ENCODE measurements at regions not wholly inside any gene's neighbourhood (a gene's known extent, or its start where the extent isn't known, plus 50 kb on each side); places are given as distances from the start of the nearest gene placed in this dataset.
A peak's percentile ranks its signal among the peaks of the same experiment; 100 is the strongest.

GRCh38 chr3:145087038-145087437 is 1073.9 kb downstream of the PLOD2 start:
- Histone ChIP-seq H4K20me1 (replicated peaks; ENCODE audit: insufficient read depth) (no peaks in the 10 kb centered on the region), H3K4me1 (ENCODE audit: insufficient read depth) (no peaks in the 10 kb centered on the region), H2AFZ (no peak overlapping the region), H3K4me3 (no peak overlapping the region), H3K36me3 (ENCODE audit: insufficient read depth) (no peaks in the 10 kb centered on the region), H3K27me3 (ENCODE audit: insufficient read depth) (no peaks in the 10 kb centered on the region), H3K4me2 (no peak overlapping the region), H3K9me2 (ENCODE audit: insufficient read depth) (no peaks in the 10 kb centered on the region), H3K79me2 (replicated peaks; ENCODE audit: insufficient read depth) (no peaks in the 10 kb centered on the region), H3F3A (replicated peaks; ENCODE audit: low read depth) (no peaks in the 10 kb centered on the region), H3K27ac (ENCODE audit: low read depth) (no peak overlapping the region)
- Mint-ChIP-seq H3K4me1 (no peaks in the 10 kb centered on the region; the same call in 2 of the 3 replicates), H3K27me3 (ENCODE audit: insufficient read depth, low read depth, poor library complexity) (no peaks in the 10 kb centered on the region), H3K36me3 (ENCODE audit: low read depth) (no peaks in the 10 kb centered on the region), H3K27ac (no peak overlapping the region), H3K4me3 (no peak overlapping the region), H3K9me3 (no peaks in the 10 kb centered on the region)
- DNase-seq (ENCODE audit: low spot score) (no peak), ATAC-seq (peak; percentile 48; the same call in 2 of the 3 replicates)
- TF ChIP-seq REST (IDR thresholded peaks at IDR 0.05; ENCODE audit: unreplicated experiment) (no peak), CTCF (conservative IDR thresholded peaks at IDR 0.05; ENCODE audit: low read depth in 2 of 2) (peak in 1 of 2 experiments; percentile 31; a peak in 2 of 4 replicates)

GRCh38 chr3:145088917-145089316 is 1072.1 kb downstream of the PLOD2 start:
- no peaks in the 10 kb centered on the region for H3K9me3 Mint-ChIP-seq
- H3K4me1 ChIP-seq (ENCODE audit: insufficient read depth), result no peaks in the 10 kb centered on the region
- H3K4me2 ChIP-seq, result no peak overlapping the region
- H3K27me3 Mint-ChIP-seq (ENCODE audit: insufficient read depth, low read depth, poor library complexity), result no peaks in the 10 kb centered on the region
- H3K36me3 ChIP-seq (ENCODE audit: insufficient read depth), result no peaks in the 10 kb centered on the region
- no peaks in the 10 kb centered on the region; the same call in 2 of the 3 replicates for H3K4me1 Mint-ChIP-seq
- ATAC-seq, result no peak
- no peaks in the 10 kb centered on the region for H3K79me2 ChIP-seq (replicated peaks; ENCODE audit: insufficient read depth)
- H3K9me2 ChIP-seq (ENCODE audit: insufficient read depth), result no peaks in the 10 kb centered on the region
- H3K27ac ChIP-seq (ENCODE audit: low read depth), result no peak overlapping the region
- H3F3A ChIP-seq (replicated peaks; ENCODE audit: low read depth), result no peaks in the 10 kb centered on the region
- no peak for DNase-seq (ENCODE audit: low spot score)
- no peaks in the 10 kb centered on the region for H3K36me3 Mint-ChIP-seq (ENCODE audit: low read depth)
- no peaks in the 10 kb centered on the region for H3K27me3 ChIP-seq (ENCODE audit: insufficient read depth)
- H3K4me3 Mint-ChIP-seq, result no peak overlapping the region
- H3K4me3 ChIP-seq, result no peak overlapping the region
- H4K20me1 ChIP-seq (replicated peaks; ENCODE audit: insufficient read depth), result no peaks in the 10 kb centered on the region
- no peak overlapping the region for H2AFZ ChIP-seq
- no peak overlapping the region for H3K27ac Mint-ChIP-seq
- TF ChIP-seq ZNF331 (CRISPR knock-in tag; IDR thresholded peaks at IDR 0.05; ENCODE audit: low read depth) (no peak), ZNF462 (CRISPR knock-in tag; IDR thresholded peaks at IDR 0.05) (no peak), CTCF (conservative IDR thresholded peaks at IDR 0.05; ENCODE audit: low read depth in 2 of 2) (no peak), NANOG (IDR thresholded peaks at IDR 0.05; ENCODE audit: borderline replicate concordance) (no peak), STAT1 (IDR thresholded peaks at IDR 0.05; ENCODE audit: unreplicated experiment) (no peak), JUNB (IDR thresholded peaks at IDR 0.05; ENCODE audit: unreplicated experiment) (no peak), CREB1 (CRISPR knock-in tag; IDR thresholded peaks at IDR 0.05; ENCODE audit: low read depth) (no peak)
